Neuron (in vitro differentiated cells): ENCODE measurements at regions not wholly inside any gene's neighbourhood (a gene's known extent, or its start where the extent isn't known, plus 50 kb on each side); places are given as distances from the start of the nearest gene placed in this dataset.
"Not testable (repeated sequence)": the region's sequence is repeated elsewhere in the genome, so short reads cannot be mapped to it uniquely, and the experiment has no call there.

Source experiments
- H2AFZ ChIP-seq: one replicate; pipeline ENCODE4 v1.6.1; 2013; ENCODE audit warnings: low read depth, mild to moderate bottlenecking, inconsistent platforms, low read length, moderate library complexity
- H3K27me3 ChIP-seq: one replicate; pipeline ENCODE4 v1.6.1; 2013; ENCODE audit warnings: low read length; ENCODE audit not compliant: insufficient read depth
- H3K36me3 ChIP-seq: one replicate; pipeline ENCODE4 v1.6.1; 2013; ENCODE audit warnings: low read length; ENCODE audit not compliant: insufficient read depth
- H3K4me1 ChIP-seq: one replicate; pipeline ENCODE4 v1.6.1; 2013; ENCODE audit warnings: low read length; ENCODE audit not compliant: insufficient read depth
- H3K4me3 ChIP-seq: 2 replicates; pipeline ENCODE4 v1.5.1; 2013; ENCODE audit warnings: mild to moderate bottlenecking, low read length, moderate library complexity
- H3K9me3 ChIP-seq: one replicate; pipeline ENCODE4 v1.6.1; 2013; ENCODE audit warnings: low read length

DNA sequence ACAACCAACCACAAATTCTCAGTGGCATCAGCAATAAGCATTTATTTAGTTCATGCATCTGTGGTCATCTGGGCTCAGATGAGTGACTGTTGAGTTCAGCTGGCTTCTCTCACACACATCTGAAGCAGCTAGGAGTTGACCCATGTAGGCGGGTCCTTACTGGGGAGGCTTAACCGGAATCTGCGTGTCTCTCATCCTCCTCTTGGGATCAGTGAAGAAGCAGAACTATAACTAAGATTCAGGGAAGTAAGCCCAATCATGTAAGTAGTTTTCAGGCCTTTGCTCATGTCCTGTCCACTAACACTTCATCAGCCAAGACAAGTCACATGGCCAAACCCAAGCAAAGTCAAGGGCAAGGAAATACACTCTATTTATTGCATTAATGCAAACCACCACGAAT lies 236.2 kb downstream of the C11orf87 start:
- H3K4me1 ChIP-seq, result no peaks in the 10 kb centered on the region
- H2AFZ ChIP-seq, result no peak overlapping the region
- H3K9me3 ChIP-seq, result no peaks in the 10 kb centered on the region
- no peaks in the 10 kb centered on the region for H3K27me3 ChIP-seq
- no peaks in the 10 kb centered on the region for H3K36me3 ChIP-seq
- no peak overlapping the region for H3K4me3 ChIP-seq

DNA sequence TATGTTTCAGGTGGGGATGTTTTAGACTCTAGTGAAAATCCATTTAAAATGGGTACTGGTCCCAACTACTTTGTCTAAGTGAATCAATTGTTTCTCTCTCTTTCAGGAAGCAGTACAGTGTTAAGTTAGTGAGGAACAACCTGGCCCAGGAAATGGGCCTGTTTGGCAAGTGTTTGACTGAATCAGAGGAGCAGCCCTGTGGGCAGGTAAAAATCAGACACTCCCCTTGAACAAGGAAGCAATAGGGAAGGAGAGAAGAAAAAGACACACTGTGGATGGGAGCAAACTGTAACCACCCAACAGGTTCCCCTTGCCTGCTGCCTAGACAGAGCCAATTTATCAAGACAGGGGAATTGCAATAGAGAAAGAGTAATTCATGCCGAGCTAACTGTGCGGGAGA lies 245.7 kb downstream of the C11orf87 start:
- H3K4me1 ChIP-seq, result no peaks in the 10 kb centered on the region

DNA sequence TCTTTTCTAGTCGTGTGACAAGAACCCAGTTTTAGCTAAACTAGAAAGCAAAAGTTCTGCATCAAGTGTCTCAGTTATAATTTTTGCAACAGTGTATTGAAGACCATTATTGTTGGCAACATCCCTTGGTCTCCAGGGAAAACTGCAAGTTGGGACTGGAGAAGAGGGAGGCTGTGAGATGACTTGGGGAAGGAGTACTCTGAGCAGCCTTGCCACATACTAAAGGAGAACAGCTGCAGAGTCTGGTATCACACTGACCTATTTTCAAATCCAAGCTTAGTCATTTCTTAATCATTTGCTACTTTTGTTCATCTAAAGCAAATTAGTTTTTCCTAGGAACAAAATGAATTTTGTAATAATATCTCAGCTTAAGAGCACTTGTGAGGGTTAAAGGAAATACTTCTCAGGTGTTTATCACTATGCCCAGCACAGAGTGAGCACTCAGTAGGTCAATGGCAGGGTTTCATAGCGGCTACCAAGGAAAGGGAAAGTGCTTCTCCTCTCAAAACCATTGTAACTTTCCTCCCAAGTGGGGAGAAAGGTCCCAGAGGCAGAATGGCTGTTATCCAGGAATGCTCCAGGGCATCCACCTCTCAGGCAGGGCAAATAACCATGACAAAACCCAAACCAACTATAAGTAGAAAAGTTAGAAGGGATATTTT lies 247.1 kb downstream of the C11orf87 start:
- Histone ChIP-seq H3K4me1 (no peaks in the 10 kb centered on the region), H2AFZ (no peak overlapping the region), H3K9me3 (no peaks in the 10 kb centered on the region), H3K36me3 (no peaks in the 10 kb centered on the region), H3K4me3 (no peak overlapping the region), H3K27me3 (no peaks in the 10 kb centered on the region)

More for the DNA sequence above, 245.7 kb downstream of the C11orf87 start:
- Histone ChIP-seq H3K36me3 (no peaks in the 10 kb centered on the region), H2AFZ (no peak overlapping the region), H3K9me3 (no peaks in the 10 kb centered on the region), H3K27me3 (no peaks in the 10 kb centered on the region), H3K4me3 (no peak overlapping the region)

DNA sequence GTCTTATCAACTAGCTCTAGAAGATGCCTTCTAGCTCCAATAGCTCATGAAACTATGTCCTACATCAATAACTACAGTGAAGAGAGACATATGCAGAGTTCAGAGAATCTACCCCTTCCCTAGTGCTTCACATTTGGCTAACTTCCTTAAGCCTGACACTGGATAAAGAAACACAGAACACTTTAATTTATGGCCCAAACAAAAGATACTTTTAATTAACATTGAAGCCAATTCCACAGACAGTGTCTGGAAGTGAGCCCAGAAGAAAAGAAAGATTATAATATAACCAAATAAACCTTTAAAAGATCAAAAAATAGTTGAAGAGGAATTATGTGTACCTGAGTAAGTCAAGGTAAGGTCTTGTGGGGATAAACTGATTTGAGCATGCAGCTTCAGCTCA lies 255.2 kb downstream of the C11orf87 start:
- Histone ChIP-seq H3K27me3 (no peaks in the 10 kb centered on the region), H2AFZ (no peak overlapping the region), H3K4me3 (no peak overlapping the region), H3K4me1 (no peaks in the 10 kb centered on the region), H3K9me3 (no peaks in the 10 kb centered on the region), H3K36me3 (no peaks in the 10 kb centered on the region)

DNA sequence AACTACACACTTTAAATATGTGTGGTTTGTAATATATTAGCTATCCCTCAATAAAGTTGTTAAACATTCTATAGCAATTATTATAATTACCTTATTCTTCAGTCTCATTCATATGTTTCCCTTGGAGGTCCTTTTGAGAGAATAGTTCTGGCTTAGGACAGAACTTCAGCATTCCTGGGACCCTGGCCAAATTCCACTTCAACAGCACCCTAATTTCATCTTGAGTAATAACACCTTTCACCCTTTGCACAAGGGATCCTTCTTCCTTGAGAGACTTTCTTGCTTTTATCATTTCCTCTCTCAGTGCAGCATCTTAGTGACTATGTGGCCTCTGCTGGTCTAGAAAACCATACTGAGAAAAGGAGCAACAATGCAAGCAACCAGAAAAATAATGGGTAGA lies 255.9 kb downstream of the C11orf87 start:
- Histone ChIP-seq H3K36me3 (no peaks in the 10 kb centered on the region), H2AFZ (no peak overlapping the region), H3K27me3 (no peaks in the 10 kb centered on the region), H3K4me1 (no peaks in the 10 kb centered on the region), H3K4me3 (no peak overlapping the region), H3K9me3 (no peaks in the 10 kb centered on the region)

DNA sequence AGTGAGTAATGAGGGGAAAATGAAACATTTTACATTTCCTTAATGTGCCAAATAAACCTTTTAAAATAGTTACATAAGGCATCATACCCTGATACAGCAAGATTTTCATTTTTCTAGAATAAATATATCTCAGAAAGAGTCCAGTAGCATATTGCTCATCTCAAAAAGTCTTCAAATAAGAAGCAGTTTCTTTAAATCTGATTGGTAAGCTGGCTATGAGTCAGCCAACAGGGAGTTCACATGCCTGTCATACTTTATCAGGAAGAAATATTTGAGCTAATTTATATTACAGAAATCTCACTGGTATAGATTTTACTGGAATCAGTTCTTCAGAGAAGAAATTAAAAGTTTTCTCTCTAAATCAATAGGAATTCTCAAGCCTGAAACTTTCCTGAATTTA lies 258.1 kb downstream of the C11orf87 start:
- Histone ChIP-seq H3K9me3 (no peaks in the 10 kb centered on the region), H3K4me3 (no peak overlapping the region), H2AFZ (no peak overlapping the region), H3K36me3 (no peaks in the 10 kb centered on the region), H3K4me1 (no peaks in the 10 kb centered on the region), H3K27me3 (no peaks in the 10 kb centered on the region)

DNA sequence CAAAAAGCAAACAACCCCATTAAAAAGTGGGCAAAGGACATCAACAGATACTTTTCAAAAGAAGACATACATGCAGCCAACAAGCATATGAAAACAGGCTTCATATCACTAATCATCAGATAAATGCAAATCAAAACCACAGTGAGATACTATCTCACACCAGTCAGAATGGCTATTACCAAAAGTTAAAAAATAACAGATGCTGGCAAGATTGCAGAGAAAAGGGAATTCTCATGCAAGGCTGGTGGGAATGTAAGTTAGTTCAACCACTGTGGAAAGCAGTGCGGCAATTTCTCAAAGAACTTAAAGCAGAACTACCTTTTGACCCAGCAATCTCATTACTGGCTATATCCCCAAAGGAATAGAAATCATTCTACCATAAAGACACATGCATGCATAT lies 260.8 kb downstream of the C11orf87 start:
- not testable (repeated sequence) for H3K4me3 ChIP-seq, H3K9me3 ChIP-seq, H3K36me3 ChIP-seq, H3K27me3 ChIP-seq, H3K4me1 ChIP-seq, H2AFZ ChIP-seq

DNA sequence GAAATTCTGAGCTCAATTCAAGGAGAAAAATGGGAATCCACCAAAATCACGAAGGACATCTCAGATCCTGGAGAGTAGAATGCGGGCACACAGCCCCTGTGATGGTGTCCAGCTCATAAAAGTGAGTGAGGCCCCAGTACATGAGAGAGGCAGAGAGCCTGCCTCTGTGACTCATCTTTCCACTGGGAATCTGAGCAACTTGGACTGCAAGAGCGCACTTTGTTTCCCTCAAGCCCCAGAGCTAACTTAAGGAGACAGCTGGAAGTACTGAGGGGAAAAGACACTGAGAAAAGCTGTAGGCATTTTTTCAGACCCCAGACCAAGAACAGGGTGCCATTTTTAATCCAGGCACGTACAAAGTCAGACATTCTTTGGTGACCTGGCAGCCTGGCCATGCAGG lies 273.7 kb downstream of the C11orf87 start:
- H3K27me3 ChIP-seq, result no peaks in the 10 kb centered on the region
- H3K4me3 ChIP-seq, result no peak overlapping the region
- no peaks in the 10 kb centered on the region for H3K4me1 ChIP-seq

DNA sequence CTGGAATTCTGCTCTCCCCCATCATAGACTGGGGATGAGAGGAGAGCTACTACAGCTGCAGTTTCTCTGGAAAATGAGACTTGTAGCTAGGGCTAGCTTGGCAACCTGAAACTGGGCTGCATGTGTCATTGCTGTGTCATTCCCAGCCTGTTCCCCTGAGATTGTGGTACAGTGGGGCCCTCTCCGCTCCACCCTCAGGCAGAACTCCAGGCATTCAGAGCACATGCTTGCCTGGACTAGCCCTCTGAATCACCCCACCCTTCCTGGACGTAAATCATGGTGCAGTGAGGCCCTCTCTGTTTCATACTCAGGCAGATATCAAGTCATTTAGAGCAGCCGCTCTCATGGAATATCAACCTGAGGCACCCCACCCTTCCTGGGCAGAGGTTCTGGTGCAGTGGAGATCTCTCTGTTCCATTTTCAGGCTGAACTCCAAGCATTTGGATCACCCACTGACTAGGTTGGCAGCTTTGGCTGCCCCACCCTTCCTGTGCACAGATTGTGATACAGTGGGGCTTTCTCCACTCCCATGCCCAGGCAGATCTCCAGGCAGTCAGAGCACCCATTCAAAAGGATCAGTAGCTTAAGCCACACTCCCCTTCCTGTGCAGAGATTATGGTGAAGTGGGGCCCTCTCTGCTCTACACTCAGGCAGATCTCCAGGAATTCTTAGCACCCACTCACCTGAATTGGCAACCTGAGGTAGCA lies 274.4 kb downstream of the C11orf87 start:
- H3K4me3 ChIP-seq, result no peak overlapping the region

More for the DNA sequence above, 273.7 kb downstream of the C11orf87 start:
- peaks cover 5% of the 10 kb centered on the region for H3K9me3 ChIP-seq
- no peaks in the 10 kb centered on the region for H3K36me3 ChIP-seq
- no peak overlapping the region for H2AFZ ChIP-seq

DNA sequence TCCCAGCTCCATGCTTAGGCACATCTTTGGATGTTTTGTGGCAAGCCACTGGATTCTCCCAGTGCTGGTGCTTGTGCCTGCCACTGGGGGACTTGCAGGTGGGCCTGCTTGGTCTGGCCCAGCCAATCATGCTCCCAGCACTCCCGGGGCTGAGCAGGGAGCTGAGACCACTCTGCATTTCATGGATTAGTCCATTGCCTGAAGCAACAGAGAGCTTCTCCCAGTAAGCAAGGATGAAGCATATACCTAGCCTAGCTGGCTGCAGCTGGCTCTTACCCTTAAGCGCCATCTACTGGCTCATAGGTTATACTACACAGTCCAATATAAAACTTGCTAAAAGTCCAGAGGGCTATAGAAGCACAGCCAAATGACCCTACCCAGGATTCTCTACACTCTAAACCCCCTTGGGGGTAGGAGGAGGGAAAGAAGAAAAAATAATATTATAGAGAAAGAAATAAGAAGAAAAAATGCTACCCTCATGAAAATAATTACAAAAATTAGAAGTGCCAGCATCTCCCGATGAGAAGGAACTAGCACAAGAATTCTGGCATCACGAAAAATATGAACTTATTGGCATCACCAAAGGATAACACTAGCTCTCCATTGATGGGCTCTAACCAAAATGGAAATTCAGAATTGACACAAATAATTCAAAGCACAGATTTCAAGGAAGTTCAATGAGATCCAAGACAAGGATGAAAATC lies 275.3 kb downstream of the C11orf87 start:
- no peak overlapping the region for H2AFZ ChIP-seq
- no peak overlapping the region for H3K4me3 ChIP-seq
- H3K9me3 ChIP-seq, result peaks cover 5% of the 10 kb centered on the region
- no peaks in the 10 kb centered on the region for H3K36me3 ChIP-seq
- H3K4me1 ChIP-seq, result no peaks in the 10 kb centered on the region
- no peaks in the 10 kb centered on the region for H3K27me3 ChIP-seq

More for the DNA sequence above, 274.4 kb downstream of the C11orf87 start:
- H3K36me3 ChIP-seq, result no peaks in the 10 kb centered on the region
- no peaks in the 10 kb centered on the region for H3K4me1 ChIP-seq
- peaks cover 5% of the 10 kb centered on the region for H3K9me3 ChIP-seq
- no peaks in the 10 kb centered on the region for H3K27me3 ChIP-seq
- no peak overlapping the region for H2AFZ ChIP-seq

DNA sequence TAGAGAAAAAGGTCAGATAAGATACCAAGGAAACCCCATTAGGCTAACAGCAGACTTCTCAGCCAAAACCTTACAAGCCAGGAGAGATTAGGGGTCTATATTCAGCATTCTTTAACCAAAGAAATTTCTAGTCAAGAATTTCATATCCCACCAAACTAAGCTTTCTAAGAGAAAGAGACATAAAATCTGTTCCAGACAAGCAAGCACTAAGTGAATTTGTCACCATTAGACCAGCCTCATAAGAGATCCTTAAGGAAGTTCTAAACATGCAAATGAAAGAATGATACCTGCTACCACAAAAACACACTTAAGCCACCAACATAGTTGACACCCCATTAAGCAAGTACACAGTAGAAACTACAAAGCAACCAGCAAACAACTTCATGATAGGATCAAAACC lies 276.2 kb downstream of the C11orf87 start:
- H3K9me3 ChIP-seq, result peaks cover 5% of the 10 kb centered on the region
- H3K4me3 ChIP-seq, result no peak overlapping the region
- no peak overlapping the region for H2AFZ ChIP-seq
- no peaks in the 10 kb centered on the region for H3K4me1 ChIP-seq
- H3K27me3 ChIP-seq, result no peaks in the 10 kb centered on the region
- H3K36me3 ChIP-seq, result no peaks in the 10 kb centered on the region

DNA sequence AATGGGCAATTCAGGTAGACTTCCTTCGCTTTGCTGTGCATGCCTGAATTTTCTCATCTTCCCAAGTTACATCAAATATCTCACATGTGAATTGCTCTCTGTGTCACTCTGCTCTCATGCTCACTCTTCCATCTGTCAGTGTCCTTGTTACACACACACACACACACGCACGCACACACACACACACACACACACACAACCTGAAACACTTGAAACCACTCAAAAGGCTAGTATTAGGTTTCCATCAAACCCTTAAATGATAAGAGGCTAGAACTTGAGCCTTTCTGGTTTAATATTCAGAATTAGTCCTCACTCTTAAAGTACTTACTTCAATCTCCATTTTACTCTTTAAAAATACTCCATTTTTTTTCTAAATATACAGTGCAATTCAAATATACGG lies 282.4 kb downstream of the C11orf87 start:
- no peak overlapping the region for H3K4me3 ChIP-seq
- no peaks in the 10 kb centered on the region for H3K27me3 ChIP-seq
- no peak overlapping the region for H2AFZ ChIP-seq
- H3K4me1 ChIP-seq, result no peaks in the 10 kb centered on the region
- H3K9me3 ChIP-seq, result no peaks in the 10 kb centered on the region
- H3K36me3 ChIP-seq, result no peaks in the 10 kb centered on the region

DNA sequence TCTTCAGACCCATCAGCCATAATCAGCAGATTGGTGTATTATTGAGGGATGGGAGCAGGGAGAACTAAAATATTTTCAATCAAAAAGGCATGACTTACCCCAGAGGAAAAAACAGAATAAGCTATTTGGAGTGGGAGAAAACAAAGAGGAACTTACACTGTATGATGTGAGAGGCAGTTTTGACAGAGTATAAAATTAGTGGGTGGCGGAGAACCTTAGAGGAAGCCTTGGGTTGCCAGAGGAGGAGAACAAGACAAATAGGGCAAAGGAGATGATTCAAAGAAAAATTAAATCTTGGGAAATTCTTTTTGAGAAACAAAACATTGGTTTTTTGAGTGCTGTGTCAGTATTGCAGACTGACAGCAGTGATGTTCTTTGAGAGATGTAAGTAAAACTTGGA lies 285.0 kb downstream of the C11orf87 start:
- Histone ChIP-seq H3K9me3 (no peaks in the 10 kb centered on the region), H3K27me3 (no peaks in the 10 kb centered on the region), H2AFZ (no peak overlapping the region), H3K4me3 (no peak overlapping the region), H3K36me3 (no peaks in the 10 kb centered on the region), H3K4me1 (no peaks in the 10 kb centered on the region)
